Neural cell (in vitro differentiated cells): ENCODE measurements at regions not wholly inside any gene's neighbourhood (a gene's known extent, or its start where the extent isn't known, plus 50 kb on each side); places are given as distances from the start of the nearest gene placed in this dataset.

ENCODE experiments used
- H2AFZ ChIP-seq: fragments of 200-600, 300-800 bp; sonication (generic), shearing (Covaris generic); 2 replicates; pipeline ENCODE4 v1.6.0; 2014; ENCODE audit warnings: low read depth, mild to moderate bottlenecking, antibody characterized with exemption, low read length, moderate library complexity
- H3F3A ChIP-seq: fragments of 200-600 bp; shearing (Covaris generic); 2 replicates; pipeline ENCODE4 v1.6.1; 2016; ENCODE audit warnings: mild to moderate bottlenecking, moderate library complexity, mixed read lengths, antibody characterized with exemption, low read length; ENCODE audit not compliant: insufficient read depth, poor library complexity, severe bottlenecking
- H3K27ac ChIP-seq: fragments of 200-600, 300-800 bp; sonication (generic), shearing (Covaris generic); 2 replicates; pipeline ENCODE4 v1.5.1; 2014; ENCODE audit warnings: mild to moderate bottlenecking, low read length, moderate library complexity
- H3K27me3 ChIP-seq: fragments of 300-800, 200-600 bp; sonication (generic), shearing (Covaris generic); 2 replicates; pipeline ENCODE4 v1.6.0; 2014; ENCODE audit warnings: mild to moderate bottlenecking, low read depth, low read length, moderate library complexity; ENCODE audit not compliant: insufficient read depth
- H3K36me3 ChIP-seq: fragments of 300-800, 200-600 bp; sonication (generic), shearing (Covaris generic); 2 replicates; pipeline ENCODE4 v1.5.1; 2014; ENCODE audit warnings: mild to moderate bottlenecking, antibody characterized with exemption, low read length, moderate library complexity; ENCODE audit not compliant: insufficient read depth
- H3K4me2 ChIP-seq: fragments of 300-800, 200-600 bp; sonication (generic), shearing (Covaris generic); 2 replicates; pipeline ENCODE4 v1.6.0; 2014; ENCODE audit warnings: mild to moderate bottlenecking, low read length
- H3K4me3 ChIP-seq: fragments of 300-800, 200-600 bp; sonication (generic), shearing (Covaris generic); 2 replicates; pipeline ENCODE4 v1.5.1; 2014; ENCODE audit warnings: mild to moderate bottlenecking, low read length, moderate library complexity
- H3K79me2 ChIP-seq: fragments of 200-600 bp; shearing (Covaris generic); replicated peaks from 2 replicates; pipeline ENCODE4 v1.6.0; 2014; ENCODE audit warnings: mild to moderate bottlenecking, low read length, moderate library complexity; ENCODE audit not compliant: insufficient read depth
- H3K9ac ChIP-seq: fragments of 300-800, 200-600 bp; sonication (generic), shearing (Covaris generic); 2 replicates; pipeline ENCODE4 v1.6.1; 2016; ENCODE audit warnings: mild to moderate bottlenecking, low read length, mixed read lengths
- H3K9me2 ChIP-seq: fragments of 200-600 bp; shearing (Covaris generic); 2 replicates; pipeline ENCODE4 v1.6.1; 2016; ENCODE audit warnings: mild to moderate bottlenecking, low read length, mixed read lengths; ENCODE audit not compliant: insufficient read depth
- H3K9me3 ChIP-seq: fragments of 200-600, 300-800 bp; sonication (generic), shearing (Covaris generic); 2 replicates; pipeline ENCODE4 v1.6.1; 2016; ENCODE audit warnings: mild to moderate bottlenecking, mixed run types, low read length, moderate library complexity, mixed read lengths
- H4K20me1 ChIP-seq: fragments of 200-600 bp; shearing (Covaris generic); 2 replicates; pipeline ENCODE4 v1.6.1; 2016; ENCODE audit warnings: mild to moderate bottlenecking, mixed run types; ENCODE audit not compliant: insufficient read depth
- CTCF ChIP-seq: fragments of 450-650 bp; IDR thresholded peaks from 2 replicates; pipeline ENCODE4 v1.5.1; 2014; ENCODE audit warnings: antibody characterized with exemption, mild to moderate bottlenecking, moderate library complexity; ENCODE audit not compliant: poor library complexity, severe bottlenecking
- EP300 ChIP-seq: fragments of 450-650 bp; conservative IDR thresholded peaks from 2 replicates; pipeline ENCODE4 v1.6.1; 2014; ENCODE audit warnings: antibody characterized with exemption, mild to moderate bottlenecking, moderate library complexity; ENCODE audit not compliant: poor library complexity, severe bottlenecking
- EZH2 ChIP-seq: fragments of 200-600, 300-800 bp; shearing (Covaris generic), sonication (generic); IDR thresholded peaks from 2 replicates; pipeline ENCODE4 v1.6.1; 2014; ENCODE audit warnings: antibody characterized with exemption, low read length, borderline replicate concordance, mild to moderate bottlenecking; ENCODE audit not compliant: insufficient read depth, poor library complexity, severe bottlenecking
- MXI1 ChIP-seq: fragments of 450-650 bp; conservative IDR thresholded peaks from 2 replicates; pipeline ENCODE4 v1.6.1; 2014; ENCODE audit warnings: antibody characterized with exemption, mild to moderate bottlenecking; ENCODE audit not compliant: poor library complexity, severe bottlenecking
- POLR2AphosphoS5 ChIP-seq: IDR thresholded peaks from 2 replicates; pipeline ENCODE4 v1.6.1; 2012
- RAD21 ChIP-seq: fragments of 450-650 bp; conservative IDR thresholded peaks from 2 replicates; pipeline ENCODE4 v1.6.1; 2014; ENCODE audit warnings: antibody characterized with exemption, mild to moderate bottlenecking, moderate library complexity
- SMC3 ChIP-seq: fragments of 450-650 bp; conservative IDR thresholded peaks from 2 replicates; pipeline ENCODE4 v1.6.1; 2014; ENCODE audit warnings: antibody characterized with exemption, mild to moderate bottlenecking, moderate library complexity; ENCODE audit not compliant: poor library complexity
- TAF1 ChIP-seq: IDR thresholded peaks from 2 replicates; pipeline ENCODE4 v1.6.1; 2012; ENCODE audit warnings: low read depth
- TF ChIP-seq, protein P1 (sequence below): IDR thresholded peaks from 2 replicates; pipeline ENCODE4 v1.6.1; 2012; ENCODE audit warnings: borderline replicate concordance

- H2AFZ ChIP-seq = no peak overlapping the region
- no peaks in the 10 kb centered on the region for H3F3A ChIP-seq
- TF ChIP-seq EP300 (no peak), EZH2 (no peak), MXI1 (no peak), CTCF (no peak), POLR2AphosphoS5 (no peak), SMC3 (no peak), RAD21 (no peak), TAF1 (no peak)
- TF ChIP-seq, protein P1, sequence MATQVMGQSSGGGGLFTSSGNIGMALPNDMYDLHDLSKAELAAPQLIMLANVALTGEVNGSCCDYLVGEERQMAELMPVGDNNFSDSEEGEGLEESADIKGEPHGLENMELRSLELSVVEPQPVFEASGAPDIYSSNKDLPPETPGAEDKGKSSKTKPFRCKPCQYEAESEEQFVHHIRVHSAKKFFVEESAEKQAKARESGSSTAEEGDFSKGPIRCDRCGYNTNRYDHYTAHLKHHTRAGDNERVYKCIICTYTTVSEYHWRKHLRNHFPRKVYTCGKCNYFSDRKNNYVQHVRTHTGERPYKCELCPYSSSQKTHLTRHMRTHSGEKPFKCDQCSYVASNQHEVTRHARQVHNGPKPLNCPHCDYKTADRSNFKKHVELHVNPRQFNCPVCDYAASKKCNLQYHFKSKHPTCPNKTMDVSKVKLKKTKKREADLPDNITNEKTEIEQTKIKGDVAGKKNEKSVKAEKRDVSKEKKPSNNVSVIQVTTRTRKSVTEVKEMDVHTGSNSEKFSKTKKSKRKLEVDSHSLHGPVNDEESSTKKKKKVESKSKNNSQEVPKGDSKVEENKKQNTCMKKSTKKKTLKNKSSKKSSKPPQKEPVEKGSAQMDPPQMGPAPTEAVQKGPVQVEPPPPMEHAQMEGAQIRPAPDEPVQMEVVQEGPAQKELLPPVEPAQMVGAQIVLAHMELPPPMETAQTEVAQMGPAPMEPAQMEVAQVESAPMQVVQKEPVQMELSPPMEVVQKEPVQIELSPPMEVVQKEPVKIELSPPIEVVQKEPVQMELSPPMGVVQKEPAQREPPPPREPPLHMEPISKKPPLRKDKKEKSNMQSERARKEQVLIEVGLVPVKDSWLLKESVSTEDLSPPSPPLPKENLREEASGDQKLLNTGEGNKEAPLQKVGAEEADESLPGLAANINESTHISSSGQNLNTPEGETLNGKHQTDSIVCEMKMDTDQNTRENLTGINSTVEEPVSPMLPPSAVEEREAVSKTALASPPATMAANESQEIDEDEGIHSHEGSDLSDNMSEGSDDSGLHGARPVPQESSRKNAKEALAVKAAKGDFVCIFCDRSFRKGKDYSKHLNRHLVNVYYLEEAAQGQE = no peak
- H3K9ac ChIP-seq = no peak overlapping the region
- no peak overlapping the region for H3K27ac ChIP-seq
- no peaks in the 10 kb centered on the region for H3K9me3 ChIP-seq
- no peaks in the 10 kb centered on the region for H3K79me2 ChIP-seq
- no peak overlapping the region for H3K4me2 ChIP-seq
- H3K27me3 ChIP-seq = no peaks in the 10 kb centered on the region
- H3K9me2 ChIP-seq = no peaks in the 10 kb centered on the region
- no peak overlapping the region for H3K4me3 ChIP-seq
- H3K36me3 ChIP-seq = no peaks in the 10 kb centered on the region
- no peaks in the 10 kb centered on the region for H4K20me1 ChIP-seq
Measured at GRCh38 chr16:86015606-86016005, 116.6 kb downstream of the IRF8 start.

GRCh38 chr16:86016201-86016965, 117.4 kb downstream of the IRF8 start:
- no peak overlapping the region for H3K4me2 ChIP-seq
- H3K4me3 ChIP-seq = no peak overlapping the region
- H3K27me3 ChIP-seq = no peaks in the 10 kb centered on the region
- H4K20me1 ChIP-seq = no peaks in the 10 kb centered on the region
- no peaks in the 10 kb centered on the region for H3K36me3 ChIP-seq
- no peak overlapping the region for H2AFZ ChIP-seq
- no peak overlapping the region for H3K9ac ChIP-seq
- H3K27ac ChIP-seq = no peak overlapping the region
- no peaks in the 10 kb centered on the region for H3F3A ChIP-seq
- no peaks in the 10 kb centered on the region for H3K9me2 ChIP-seq
- H3K9me3 ChIP-seq = no peaks in the 10 kb centered on the region
- no peaks in the 10 kb centered on the region for H3K79me2 ChIP-seq
- TF ChIP-seq CTCF = peak; percentile 93
- TF ChIP-seq RAD21 = peak; percentile 97
- peak; percentile 23 for TF ChIP-seq EP300
- peak; percentile 95 for TF ChIP-seq SMC3
- no peak for TF ChIP-seq TAF1
